Gastroesophageal sphincter (tissue), 4 donors: ENCODE measurements at regions not wholly inside any gene's neighbourhood (a gene's known extent, or its start where the extent isn't known, plus 50 kb on each side); places are given as distances from the start of the nearest gene placed in this dataset.

Experiments
- ATAC-seq: fragments of 150-250 bp; one replicate; pipeline ENCODE4 v1.9.1; 2016; ENCODE audit warnings: mild to moderate bottlenecking, moderate library complexity
- H3K27ac ChIP-seq, 4 donors: fragments of 200-600 bp; sonication (generic) in 3 of 4; 1 replicate in 3 of 4; 2 replicates in 1 of 4; pipeline ENCODE4 v1.5.1; 2016 to 2019
- H3K27me3 ChIP-seq: fragments of 200-600 bp; sonication (generic); one replicate; pipeline ENCODE4 v1.5.1; 2019
- H3K36me3 ChIP-seq, 2 donors: fragments of 200-600 bp; sonication (generic); one replicate each; pipeline ENCODE4 v1.5.1; 2019; ENCODE audit warnings: control low read depth in 1 of 2
- H3K4me1 ChIP-seq, 3 donors: fragments of 200-600 bp; sonication (generic); 1 replicate in 2 of 3; 2 replicates in 1 of 3; pipeline ENCODE4 v1.5.1; 2016 to 2019; ENCODE audit warnings: control low read depth in 2 of 3
- H3K4me3 ChIP-seq, 2 donors: fragments of 200-600 bp; sonication (generic); one replicate each; pipeline ENCODE4 v1.5.1; 2019; ENCODE audit warnings: mild to moderate bottlenecking in 1 of 2, moderate library complexity in 1 of 2
- H3K9me3 ChIP-seq, 3 donors: fragments of 200-600 bp; sonication (generic); one replicate each; pipeline ENCODE4 v1.5.1; 2017 to 2019; ENCODE audit warnings: control low read depth in 2 of 3
- CTCF ChIP-seq, 4 experiments: fragments of 200-600 bp in 2 of 4; fragments of 450-650 bp in 2 of 4; sonication (generic) in 1 of 4; IDR thresholded peaks; one replicate each; pipeline ENCODE4 v1.5.1; 2017 to 2019; ENCODE audit warnings: antibody characterized with exemption in 4 of 4, mild to moderate bottlenecking in 2 of 4, moderate library complexity in 2 of 4
- EP300 ChIP-seq: sonication (generic); formaldehyde crosslinking; IDR thresholded peaks from one replicate; pipeline ENCODE4 v1.6.1; 2017; ENCODE audit warnings: antibody characterized with exemption, mild to moderate bottlenecking
- POLR2A ChIP-seq, 2 donors: fragments of 450-650 bp; IDR thresholded peaks; one replicate each; pipeline ENCODE4 v1.6.1; 2017; ENCODE audit warnings: antibody characterized with exemption in 2 of 2, mild to moderate bottlenecking in 2 of 2, moderate library complexity in 1 of 2
- POLR2AphosphoS5 ChIP-seq: sonication (generic); formaldehyde crosslinking; IDR thresholded peaks from one replicate; pipeline ENCODE4 v1.6.1; 2017; ENCODE audit warnings: antibody characterized with exemption
- WGBS, 2 donors: methylation state at CpG; one replicate each; pipeline ENCODE4 v1.1.5; 2018; ENCODE audit warnings: low coverage in 1 of 2; 5-methylcytosine and 5-hydroxymethylcytosine counted together

GRCh38 chr17:72333570-72333969 lies 212.8 kb downstream of the SOX9 start:
- no peaks in the 10 kb centered on the region for H3K36me3 ChIP-seq
- peaks cover 66% of the 10 kb centered on the region for H3K27me3 ChIP-seq
- H3K4me1 ChIP-seq = peaks cover 0 to 4% (median 4%) of the 10 kb centered on the region in 3 donors
- 55 to 92% methylated on average over 2 of the region's 2 CpGs for WGBS, 2 donors
- H3K9me3 ChIP-seq = no peaks in the 10 kb centered on the region
- no peak for ATAC-seq
- no peak overlapping the region for H3K27ac ChIP-seq
- no peak overlapping the region for H3K4me3 ChIP-seq
- no peak for TF ChIP-seq EP300
- TF ChIP-seq CTCF (IDR thresholded peaks at IDR 0.05) = no peak
- TF ChIP-seq POLR2A (IDR thresholded peaks at IDR 0.05) = no peak
- no peak for TF ChIP-seq POLR2AphosphoS5

GRCh38 chr17:72334205-72334604 lies 213.4 kb downstream of the SOX9 start:
- Histone ChIP-seq H3K4me1 (peaks cover 0 to 10% (median 10%) of the 10 kb centered on the region in 3 donors), H3K9me3 (no peaks in the 10 kb centered on the region), H3K27ac (no peak overlapping the region), H3K36me3 (no peaks in the 10 kb centered on the region), H3K4me3 (no peak overlapping the region), H3K27me3 (peaks cover 69% of the 10 kb centered on the region)
- no peak for ATAC-seq
- WGBS, 2 donors = 57 to 58% methylated on average over 2 to 3 of the region's 3 CpGs
- TF ChIP-seq POLR2A (IDR thresholded peaks at IDR 0.05) = no peak
- no peak for TF ChIP-seq POLR2AphosphoS5
- TF ChIP-seq EP300 = no peak
- no peak for TF ChIP-seq CTCF (IDR thresholded peaks at IDR 0.05)

GRCh38 chr17:72336026-72336803 lies 215.4 kb downstream of the SOX9 start:
- Histone ChIP-seq H3K9me3 (no peaks in the 10 kb centered on the region), H3K27me3 (peaks cover 59% of the 10 kb centered on the region), H3K36me3 (no peaks in the 10 kb centered on the region), H3K4me1 (peaks cover 0 to 13% (median 11%) of the 10 kb centered on the region in 3 donors), H3K27ac (no peak overlapping the region), H3K4me3 (no peak overlapping the region)
- ATAC-seq = no peak
- no peak for TF ChIP-seq POLR2AphosphoS5
- no peak for TF ChIP-seq POLR2A (IDR thresholded peaks at IDR 0.05)
- TF ChIP-seq EP300 = no peak
- no peak for TF ChIP-seq CTCF (IDR thresholded peaks at IDR 0.05)
- 64 to 82% methylated on average over 9 to 10 of the region's 11 CpGs for WGBS, 2 donors

GRCh38 chr17:72336804-72337070 lies 215.9 kb downstream of the SOX9 start:
- H3K36me3 ChIP-seq = no peaks in the 10 kb centered on the region
- no peaks in the 10 kb centered on the region for H3K9me3 ChIP-seq
- peaks cover 58% of the 10 kb centered on the region for H3K27me3 ChIP-seq
- TF ChIP-seq EP300 (no peak), CTCF (IDR thresholded peaks at IDR 0.05) (no peak), POLR2AphosphoS5 (no peak), POLR2A (IDR thresholded peaks at IDR 0.05) (no peak)
- no peak for ATAC-seq
- H3K4me1 ChIP-seq = peaks cover 0 to 13% (median 11%) of the 10 kb centered on the region in 3 donors
- no peak overlapping the region for H3K27ac ChIP-seq
- 100% methylated on average over 1 of the region's 1 CpG; no CpG with 5 or more reads in 1 of the 2 donors for WGBS, 2 donors
- H3K4me3 ChIP-seq = no peak overlapping the region

- peaks cover 0 to 13% (median 11%) of the 10 kb centered on the region in 3 donors for H3K4me1 ChIP-seq
- peaks cover 59% of the 10 kb centered on the region for H3K27me3 ChIP-seq
- H3K9me3 ChIP-seq = no peaks in the 10 kb centered on the region
- no peak for ATAC-seq
- no peak overlapping the region for H3K27ac ChIP-seq
- no peak overlapping the region for H3K4me3 ChIP-seq
- TF ChIP-seq POLR2A (IDR thresholded peaks at IDR 0.05) (no peak), POLR2AphosphoS5 (no peak), CTCF (IDR thresholded peaks at IDR 0.05) (no peak), EP300 (no peak)
- 55 to 88% methylated on average over 2 of the region's 2 CpGs for WGBS, 2 donors
- H3K36me3 ChIP-seq = no peaks in the 10 kb centered on the region
Measured at GRCh38 chr17:72338304-72338703, 217.5 kb downstream of the SOX9 start.
